ENCODE measurements at regions not wholly inside any gene's neighbourhood (a gene's known extent, or its start where the extent isn't known, plus 50 kb on each side); places are given as distances from the start of the nearest gene placed in this dataset.

DNA sequence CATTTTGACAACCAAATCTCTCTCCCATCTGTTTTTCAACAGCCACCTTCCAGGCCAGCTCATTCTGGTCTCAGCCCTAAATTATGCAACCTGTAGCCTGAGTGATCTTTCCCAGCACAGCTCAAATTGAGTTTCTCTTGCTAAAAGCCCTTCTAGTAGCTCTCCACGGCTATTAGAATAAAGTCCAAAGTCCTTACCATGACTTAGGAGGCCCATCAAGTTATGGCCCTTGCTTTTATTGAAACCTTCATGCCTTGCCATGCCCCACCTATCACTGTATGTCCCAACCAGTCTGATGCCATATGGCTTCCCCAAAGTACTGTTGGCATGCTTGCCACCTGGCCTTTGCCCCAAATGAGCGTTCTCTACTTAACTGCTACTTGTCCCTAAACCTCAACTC lies 303.5 kb upstream of the GADL1 start:
- TF ChIP-seq, protein P1, sequence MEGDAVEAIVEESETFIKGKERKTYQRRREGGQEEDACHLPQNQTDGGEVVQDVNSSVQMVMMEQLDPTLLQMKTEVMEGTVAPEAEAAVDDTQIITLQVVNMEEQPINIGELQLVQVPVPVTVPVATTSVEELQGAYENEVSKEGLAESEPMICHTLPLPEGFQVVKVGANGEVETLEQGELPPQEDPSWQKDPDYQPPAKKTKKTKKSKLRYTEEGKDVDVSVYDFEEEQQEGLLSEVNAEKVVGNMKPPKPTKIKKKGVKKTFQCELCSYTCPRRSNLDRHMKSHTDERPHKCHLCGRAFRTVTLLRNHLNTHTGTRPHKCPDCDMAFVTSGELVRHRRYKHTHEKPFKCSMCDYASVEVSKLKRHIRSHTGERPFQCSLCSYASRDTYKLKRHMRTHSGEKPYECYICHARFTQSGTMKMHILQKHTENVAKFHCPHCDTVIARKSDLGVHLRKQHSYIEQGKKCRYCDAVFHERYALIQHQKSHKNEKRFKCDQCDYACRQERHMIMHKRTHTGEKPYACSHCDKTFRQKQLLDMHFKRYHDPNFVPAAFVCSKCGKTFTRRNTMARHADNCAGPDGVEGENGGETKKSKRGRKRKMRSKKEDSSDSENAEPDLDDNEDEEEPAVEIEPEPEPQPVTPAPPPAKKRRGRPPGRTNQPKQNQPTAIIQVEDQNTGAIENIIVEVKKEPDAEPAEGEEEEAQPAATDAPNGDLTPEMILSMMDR (IDR thresholded peaks at IDR 0.05): no peak
- TF ChIP-seq POLR2AphosphoS5 (IDR thresholded peaks at IDR 0.05): no peak
- TF ChIP-seq POLR2A (IDR thresholded peaks at IDR 0.05): no peak

All from breast epithelium (tissue), 3 donors.